Chondrocyte (in vitro differentiated cells): ENCODE measurements at regions not wholly inside any gene's neighbourhood (a gene's known extent, or its start where the extent isn't known, plus 50 kb on each side); places are given as distances from the start of the nearest gene placed in this dataset.

ENCODE experiments used
- DNase-seq: peaks from one replicate; pipeline ENCODE4 v3.0.0; 2021; ENCODE audit warnings: mixed read lengths, low spot score
- H3K27ac Mint-ChIP-seq: one replicate; pipeline ENCODE4 v1.8.0; 2021; ENCODE audit warnings: mild to moderate bottlenecking, moderate library complexity, mixed read lengths; ENCODE audit not compliant: unreplicated experiment
- H3K27me3 Mint-ChIP-seq: 2 replicates; pipeline ENCODE4 v1.8.0; 2021; ENCODE audit warnings: low read depth, mixed read lengths
- H3K36me3 Mint-ChIP-seq: 2 replicates; pipeline ENCODE4 v1.8.0; 2021; ENCODE audit warnings: low read depth, mixed read lengths
- H3K4me1 Mint-ChIP-seq: 2 replicates; pipeline ENCODE4 v1.8.0; 2021; ENCODE audit warnings: low read depth, mild to moderate bottlenecking, mixed read lengths
- H3K4me3 Mint-ChIP-seq: one replicate; pipeline ENCODE4 v1.8.0; 2021; ENCODE audit warnings: mild to moderate bottlenecking, moderate library complexity, mixed read lengths; ENCODE audit not compliant: unreplicated experiment
- H3K9me3 Mint-ChIP-seq: 2 replicates; pipeline ENCODE4 v1.8.0; 2021; ENCODE audit warnings: low read depth, mixed read lengths
- TF ChIP-seq, protein P1 (sequence below): fragments of 200-600 bp; sonication (generic); IDR thresholded peaks from 2 replicates; pipeline ENCODE4 v1.5.0; 2021; ENCODE audit warnings: antibody characterized with exemption, mild to moderate bottlenecking, moderate library complexity

DNA sequence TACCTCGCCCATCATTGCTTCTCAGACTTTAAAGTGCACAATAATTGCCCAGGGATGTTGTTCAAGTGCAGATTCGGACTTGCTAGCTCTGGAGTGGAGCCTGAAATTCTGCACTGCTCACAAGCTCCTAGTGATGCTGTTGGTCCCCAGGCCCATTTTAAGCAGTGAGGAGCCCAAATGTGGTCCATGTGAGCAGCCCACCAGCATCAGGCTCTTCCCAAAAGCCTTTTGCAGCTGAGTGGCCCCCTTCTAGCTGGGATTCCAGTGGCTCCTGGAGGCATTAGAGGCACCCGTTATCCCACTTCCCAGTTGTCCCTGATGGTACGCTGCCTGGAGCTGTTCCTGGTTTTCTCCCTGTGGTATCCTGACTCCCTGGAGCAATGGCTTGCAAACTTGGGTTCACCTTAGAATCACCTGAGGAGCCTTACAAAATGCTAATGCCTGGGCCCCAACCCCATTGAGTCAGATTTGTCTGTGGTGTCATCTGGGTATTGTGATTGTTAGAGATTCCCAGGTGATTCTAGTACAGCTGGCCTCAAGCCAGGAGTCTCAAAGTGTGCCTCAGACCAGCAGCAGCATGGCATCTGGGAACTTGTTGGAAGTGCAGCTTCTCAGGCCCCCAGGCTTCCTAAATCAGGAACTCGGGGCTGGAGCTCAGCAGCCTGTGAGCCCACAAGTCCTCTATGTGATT, 186.9 kb upstream of the SLC24A3 start:
- Mint-ChIP-seq H3K4me3 (no peak overlapping the region), H3K9me3 (peaks cover 9% of the 10 kb centered on the region), H3K36me3 (no peaks in the 10 kb centered on the region), H3K27ac (no peak overlapping the region), H3K27me3 (no peaks in the 10 kb centered on the region), H3K4me1 (peaks cover 8% of the 10 kb centered on the region)
- TF ChIP-seq, protein P1, sequence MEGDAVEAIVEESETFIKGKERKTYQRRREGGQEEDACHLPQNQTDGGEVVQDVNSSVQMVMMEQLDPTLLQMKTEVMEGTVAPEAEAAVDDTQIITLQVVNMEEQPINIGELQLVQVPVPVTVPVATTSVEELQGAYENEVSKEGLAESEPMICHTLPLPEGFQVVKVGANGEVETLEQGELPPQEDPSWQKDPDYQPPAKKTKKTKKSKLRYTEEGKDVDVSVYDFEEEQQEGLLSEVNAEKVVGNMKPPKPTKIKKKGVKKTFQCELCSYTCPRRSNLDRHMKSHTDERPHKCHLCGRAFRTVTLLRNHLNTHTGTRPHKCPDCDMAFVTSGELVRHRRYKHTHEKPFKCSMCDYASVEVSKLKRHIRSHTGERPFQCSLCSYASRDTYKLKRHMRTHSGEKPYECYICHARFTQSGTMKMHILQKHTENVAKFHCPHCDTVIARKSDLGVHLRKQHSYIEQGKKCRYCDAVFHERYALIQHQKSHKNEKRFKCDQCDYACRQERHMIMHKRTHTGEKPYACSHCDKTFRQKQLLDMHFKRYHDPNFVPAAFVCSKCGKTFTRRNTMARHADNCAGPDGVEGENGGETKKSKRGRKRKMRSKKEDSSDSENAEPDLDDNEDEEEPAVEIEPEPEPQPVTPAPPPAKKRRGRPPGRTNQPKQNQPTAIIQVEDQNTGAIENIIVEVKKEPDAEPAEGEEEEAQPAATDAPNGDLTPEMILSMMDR: no peak
- no peak for DNase-seq

DNA sequence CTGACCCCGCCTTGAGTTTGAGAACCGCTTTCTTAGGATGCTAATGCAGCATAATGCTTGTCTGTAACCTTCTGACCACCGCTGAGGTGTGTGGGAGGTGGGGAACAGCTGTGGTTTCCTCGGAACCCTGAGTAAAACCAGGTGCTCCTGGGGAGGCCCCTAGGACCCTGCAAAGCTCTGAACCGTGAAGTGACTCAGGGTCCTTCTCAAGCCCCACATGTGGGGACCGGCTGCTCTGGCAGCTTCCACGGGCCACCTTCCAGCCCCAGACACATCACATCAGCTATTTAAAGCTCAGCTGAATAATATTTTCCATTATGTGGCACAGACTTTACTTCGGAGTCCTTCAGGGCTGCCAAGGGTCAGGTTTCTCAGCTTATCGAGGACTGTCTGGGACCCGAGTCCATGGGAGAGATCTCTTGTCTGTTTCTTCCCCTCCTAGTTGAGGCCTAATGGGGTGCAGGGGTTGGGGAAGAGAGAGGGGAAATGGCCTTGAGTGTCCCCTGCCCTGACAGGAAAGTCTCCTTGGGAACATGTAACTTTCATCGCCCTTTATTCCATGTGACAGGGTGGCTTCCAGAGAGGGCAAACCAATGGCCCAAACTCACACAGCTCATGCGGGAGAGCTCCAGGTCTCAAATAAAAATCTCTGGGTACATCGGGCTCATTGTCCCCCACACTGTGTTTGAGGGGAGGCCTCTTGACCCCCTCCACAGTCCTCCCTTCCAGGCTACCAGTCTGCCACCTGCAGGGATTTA, 186.1 kb upstream of the SLC24A3 start:
- H3K4me3 Mint-ChIP-seq: no peak overlapping the region
- TF ChIP-seq, protein P1: no peak
- no peaks in the 10 kb centered on the region for H3K36me3 Mint-ChIP-seq
- H3K27me3 Mint-ChIP-seq: no peaks in the 10 kb centered on the region
- no peak for DNase-seq
- peaks cover 8% of the 10 kb centered on the region for H3K4me1 Mint-ChIP-seq
- peaks cover 5% of the 10 kb centered on the region for H3K9me3 Mint-ChIP-seq
- H3K27ac Mint-ChIP-seq: no peak overlapping the region

DNA sequence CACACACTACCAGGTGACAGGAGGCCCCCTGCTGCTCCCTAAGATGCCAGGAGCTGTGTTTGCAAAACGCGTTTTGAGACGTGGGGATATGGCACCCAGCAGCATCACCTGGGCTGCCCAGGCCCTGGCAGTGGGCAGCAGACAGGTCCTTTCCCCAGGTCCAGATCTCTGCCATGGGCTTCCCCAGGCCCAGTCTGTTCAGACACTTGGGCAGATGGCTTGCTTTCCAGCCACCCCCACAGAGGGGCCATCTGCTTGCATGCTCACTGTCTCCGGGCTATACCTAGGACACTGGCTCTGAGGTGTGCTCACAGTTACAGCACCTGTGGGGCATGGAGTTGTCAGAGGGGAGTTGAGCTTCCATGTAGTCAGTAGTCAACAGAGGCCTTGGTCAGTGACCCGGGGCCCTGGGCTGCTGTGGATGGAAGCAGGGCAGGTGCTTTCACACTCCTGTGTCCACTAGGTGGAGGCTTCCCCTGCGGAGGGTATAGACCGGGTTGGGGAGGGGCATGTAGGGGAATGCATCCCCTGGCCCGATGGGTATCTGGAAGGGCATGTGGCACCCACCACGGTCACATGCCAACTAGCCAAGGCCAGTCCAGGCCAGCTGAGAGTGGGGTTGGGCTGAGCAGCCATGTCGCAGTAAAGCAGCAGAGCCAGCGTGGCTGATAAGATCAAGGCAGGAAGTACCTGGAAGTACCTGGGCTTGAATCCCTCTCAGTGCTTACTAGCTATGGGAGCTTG, 185.4 kb upstream of the SLC24A3 start:
- H3K4me3 Mint-ChIP-seq: no peak overlapping the region
- no peak for DNase-seq

DNA sequence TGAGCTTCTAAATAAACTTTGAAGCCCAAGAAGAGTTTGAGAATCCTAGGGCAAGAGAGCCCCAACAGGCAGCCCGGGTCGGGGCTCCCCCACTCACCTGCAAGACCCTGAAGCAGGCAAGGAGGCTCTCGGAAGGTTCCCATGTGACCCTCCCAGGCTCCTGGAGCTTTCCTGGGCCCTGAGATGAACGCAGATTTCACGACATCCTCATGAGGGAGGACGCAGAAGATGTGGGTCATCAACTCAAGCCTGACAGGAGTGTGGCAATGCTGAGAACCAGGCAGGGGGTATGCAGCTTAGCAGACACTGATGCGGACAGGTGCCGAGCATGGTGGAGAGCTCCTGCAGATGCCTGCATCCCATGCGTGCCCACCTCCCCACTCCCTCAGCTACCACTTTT, 184.5 kb upstream of the SLC24A3 start:
- H3K27me3 Mint-ChIP-seq: no peaks in the 10 kb centered on the region
- no peak overlapping the region for H3K4me3 Mint-ChIP-seq
- peaks cover 8% of the 10 kb centered on the region for H3K4me1 Mint-ChIP-seq
- H3K36me3 Mint-ChIP-seq: no peaks in the 10 kb centered on the region
- TF ChIP-seq, protein P1: no peak
- DNase-seq: no peak
- H3K27ac Mint-ChIP-seq: no peak overlapping the region
- H3K9me3 Mint-ChIP-seq: peaks cover 9% of the 10 kb centered on the region

More for the DNA sequence above, 185.4 kb upstream of the SLC24A3 start:
- Mint-ChIP-seq H3K36me3 (no peaks in the 10 kb centered on the region), H3K4me1 (peaks cover 8% of the 10 kb centered on the region), H3K27me3 (no peaks in the 10 kb centered on the region), H3K27ac (no peak overlapping the region), H3K9me3 (peaks cover 6% of the 10 kb centered on the region)
- TF ChIP-seq, protein P1: no peak

DNA sequence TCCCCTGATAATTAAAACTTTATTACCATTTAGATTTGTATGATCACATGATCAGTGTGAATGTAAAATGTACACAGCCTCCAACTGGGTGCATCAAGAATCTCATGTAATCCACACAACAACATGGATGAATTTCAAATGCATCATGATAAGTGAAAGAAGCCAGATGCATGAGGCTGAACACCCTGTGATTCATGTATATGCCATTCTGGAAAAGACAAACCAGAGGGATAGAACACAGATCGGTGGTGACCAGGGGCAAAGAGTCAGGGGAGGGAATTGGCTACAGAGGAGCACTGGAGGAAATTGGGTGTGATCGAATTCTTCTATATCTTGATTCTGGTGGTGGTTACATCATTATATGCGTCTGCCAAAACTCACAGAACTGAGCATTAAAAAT, 170.7 kb upstream of the SLC24A3 start:
- TF ChIP-seq, protein P1: no peak
- Mint-ChIP-seq H3K36me3 (no peaks in the 10 kb centered on the region), H3K9me3 (no peaks in the 10 kb centered on the region), H3K27me3 (no peaks in the 10 kb centered on the region), H3K4me3 (no peak overlapping the region), H3K27ac (no peak overlapping the region), H3K4me1 (no peaks in the 10 kb centered on the region)
- no peak for DNase-seq
